ENCODE measurements at regions not wholly inside any gene's neighbourhood (a gene's known extent, or its start where the extent isn't known, plus 50 kb on each side); places are given as distances from the start of the nearest gene placed in this dataset.

DNA sequence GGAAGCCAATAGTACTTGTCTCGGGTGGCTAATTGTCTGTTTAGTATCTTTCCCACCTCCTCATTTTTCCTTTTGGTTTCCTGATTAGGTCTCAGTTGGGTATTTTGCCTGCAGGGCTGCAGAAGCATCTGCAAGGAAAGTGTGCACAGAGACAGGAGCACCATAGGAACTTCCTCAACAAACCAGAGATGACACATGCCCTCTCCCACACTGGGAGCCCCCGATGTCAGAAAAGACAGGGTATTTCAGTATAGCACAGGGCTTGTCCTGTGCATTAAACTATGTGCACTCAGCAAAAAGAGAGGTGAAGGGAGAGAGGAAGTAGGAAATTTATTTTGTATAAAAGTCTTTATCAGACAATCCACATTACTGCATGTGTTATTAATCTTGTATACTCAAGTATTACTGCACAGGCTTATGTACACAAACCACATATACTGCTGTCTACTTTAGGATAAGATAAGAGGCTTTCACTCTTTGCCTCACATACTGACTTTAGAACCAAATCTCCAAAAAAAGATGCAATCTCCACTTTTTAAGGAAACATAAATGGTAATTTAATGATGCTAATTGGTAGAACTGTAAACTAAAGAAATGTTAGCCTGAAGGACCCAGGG lies 501.0 kb downstream of the FOXO1 start:
- in situ Hi-C loops (cut with MboI) = no loop called here
- intact Hi-C loops (cut with micrococcal nuclease) = no loop called here
- Histone ChIP-seq H3K9me3 (replicated peaks; ENCODE audit: control insufficient read depth, insufficient read depth, low read depth, low read length) (no peaks in the 10 kb centered on the region), H4K20me1 (replicated peaks; ENCODE audit: control insufficient read depth, insufficient read depth, low read length) (no peaks in the 10 kb centered on the region), H2AFZ (ENCODE audit: low read depth, low read length) (no peak overlapping the region), H3K4me1 (replicated peaks in 1 of 2; ENCODE audit: control insufficient read depth in 2 of 2, insufficient read depth in 2 of 2, low read length in 2 of 2) (no peaks in the 10 kb centered on the region), H3K4me2 (ENCODE audit: insufficient read depth, low read length) (no peak overlapping the region), H3K9ac (ENCODE audit: insufficient read depth in 1 of 2, low read depth in 2 of 2, low read length in 2 of 2) (no peak overlapping the region), H3K27ac (ENCODE audit: extremely low read depth, low read depth, low read length) (no peak overlapping the region), H3K27me3 (ENCODE audit: control insufficient read depth in 2 of 2, insufficient read depth in 2 of 2, low read length in 2 of 2) (no peaks in the 10 kb centered on the region; a peak in 1 of 5 replicates), H3K4me3 (no peak overlapping the region), H3K36me3 (ENCODE audit: control insufficient read depth, insufficient read depth, low read length) (no peaks in the 10 kb centered on the region), H3K9me1 (ENCODE audit: control insufficient read depth, insufficient read depth, low read length) (no peaks in the 10 kb centered on the region), H3K79me2 (ENCODE audit: control insufficient read depth, insufficient read depth, low read length) (no peaks in the 10 kb centered on the region)
- POLR2A ChIA-PET = no interaction called here
- 0% methylated on average over 2 of the region's 2 CpGs for WGBS (ENCODE audit: insufficient coverage, low coverage, missing lambda C conversion rate)
- CTCF ChIA-PET (ENCODE audit: low intra/inter-chr PET ratio) = no interaction called here
- TF ChIP-seq ZNF583 (CRISPR knock-in tag; IDR thresholded peaks at IDR 0.05) (no peak), PPARD (CRISPR knock-in tag; IDR thresholded peaks at IDR 0.05) (no peak), ZNF12 (CRISPR knock-in tag; IDR thresholded peaks at IDR 0.05) (no peak), ZNF507 (tag; conservative IDR thresholded peaks at IDR 0.05) (no peak), TBP (optimal IDR thresholded peaks at IDR 0.05; ENCODE audit: low read depth, low read length) (no peak), XRCC4 (IDR thresholded peaks at IDR 0.05; ENCODE audit: extremely low read depth, insufficient read depth, insufficient read length) (no peak), DNMT1 (IDR thresholded peaks at IDR 0.05) (no peak), POLR2G (IDR thresholded peaks at IDR 0.05; ENCODE audit: low read depth, low read length) (no peak)
- TF ChIP-seq, protein P1, sequence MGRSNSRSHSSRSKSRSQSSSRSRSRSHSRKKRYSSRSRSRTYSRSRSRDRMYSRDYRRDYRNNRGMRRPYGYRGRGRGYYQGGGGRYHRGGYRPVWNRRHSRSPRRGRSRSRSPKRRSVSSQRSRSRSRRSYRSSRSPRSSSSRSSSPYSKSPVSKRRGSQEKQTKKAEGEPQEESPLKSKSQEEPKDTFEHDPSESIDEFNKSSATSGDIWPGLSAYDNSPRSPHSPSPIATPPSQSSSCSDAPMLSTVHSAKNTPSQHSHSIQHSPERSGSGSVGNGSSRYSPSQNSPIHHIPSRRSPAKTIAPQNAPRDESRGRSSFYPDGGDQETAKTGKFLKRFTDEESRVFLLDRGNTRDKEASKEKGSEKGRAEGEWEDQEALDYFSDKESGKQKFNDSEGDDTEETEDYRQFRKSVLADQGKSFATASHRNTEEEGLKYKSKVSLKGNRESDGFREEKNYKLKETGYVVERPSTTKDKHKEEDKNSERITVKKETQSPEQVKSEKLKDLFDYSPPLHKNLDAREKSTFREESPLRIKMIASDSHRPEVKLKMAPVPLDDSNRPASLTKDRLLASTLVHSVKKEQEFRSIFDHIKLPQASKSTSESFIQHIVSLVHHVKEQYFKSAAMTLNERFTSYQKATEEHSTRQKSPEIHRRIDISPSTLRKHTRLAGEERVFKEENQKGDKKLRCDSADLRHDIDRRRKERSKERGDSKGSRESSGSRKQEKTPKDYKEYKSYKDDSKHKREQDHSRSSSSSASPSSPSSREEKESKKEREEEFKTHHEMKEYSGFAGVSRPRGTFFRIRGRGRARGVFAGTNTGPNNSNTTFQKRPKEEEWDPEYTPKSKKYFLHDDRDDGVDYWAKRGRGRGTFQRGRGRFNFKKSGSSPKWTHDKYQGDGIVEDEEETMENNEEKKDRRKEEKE (IDR thresholded peaks at IDR 0.05; ENCODE audit: borderline replicate concordance in 1 of 2, control insufficient read depth in 1 of 2, low read depth in 2 of 2, low read length in 1 of 2) = no peak
- TF ChIP-seq, protein P2, sequence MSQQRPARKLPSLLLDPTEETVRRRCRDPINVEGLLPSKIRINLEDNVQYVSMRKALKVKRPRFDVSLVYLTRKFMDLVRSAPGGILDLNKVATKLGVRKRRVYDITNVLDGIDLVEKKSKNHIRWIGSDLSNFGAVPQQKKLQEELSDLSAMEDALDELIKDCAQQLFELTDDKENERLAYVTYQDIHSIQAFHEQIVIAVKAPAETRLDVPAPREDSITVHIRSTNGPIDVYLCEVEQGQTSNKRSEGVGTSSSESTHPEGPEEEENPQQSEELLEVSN (IDR thresholded peaks at IDR 0.05; ENCODE audit: borderline replicate concordance in 1 of 2, extremely low read depth in 1 of 2, insufficient read depth in 1 of 2, insufficient read length in 1 of 2, low read depth in 1 of 2, low read length in 1 of 2, poor library complexity in 1 of 2, severe bottlenecking in 1 of 2) = no peak
- TF ChIP-seq, protein P3, sequence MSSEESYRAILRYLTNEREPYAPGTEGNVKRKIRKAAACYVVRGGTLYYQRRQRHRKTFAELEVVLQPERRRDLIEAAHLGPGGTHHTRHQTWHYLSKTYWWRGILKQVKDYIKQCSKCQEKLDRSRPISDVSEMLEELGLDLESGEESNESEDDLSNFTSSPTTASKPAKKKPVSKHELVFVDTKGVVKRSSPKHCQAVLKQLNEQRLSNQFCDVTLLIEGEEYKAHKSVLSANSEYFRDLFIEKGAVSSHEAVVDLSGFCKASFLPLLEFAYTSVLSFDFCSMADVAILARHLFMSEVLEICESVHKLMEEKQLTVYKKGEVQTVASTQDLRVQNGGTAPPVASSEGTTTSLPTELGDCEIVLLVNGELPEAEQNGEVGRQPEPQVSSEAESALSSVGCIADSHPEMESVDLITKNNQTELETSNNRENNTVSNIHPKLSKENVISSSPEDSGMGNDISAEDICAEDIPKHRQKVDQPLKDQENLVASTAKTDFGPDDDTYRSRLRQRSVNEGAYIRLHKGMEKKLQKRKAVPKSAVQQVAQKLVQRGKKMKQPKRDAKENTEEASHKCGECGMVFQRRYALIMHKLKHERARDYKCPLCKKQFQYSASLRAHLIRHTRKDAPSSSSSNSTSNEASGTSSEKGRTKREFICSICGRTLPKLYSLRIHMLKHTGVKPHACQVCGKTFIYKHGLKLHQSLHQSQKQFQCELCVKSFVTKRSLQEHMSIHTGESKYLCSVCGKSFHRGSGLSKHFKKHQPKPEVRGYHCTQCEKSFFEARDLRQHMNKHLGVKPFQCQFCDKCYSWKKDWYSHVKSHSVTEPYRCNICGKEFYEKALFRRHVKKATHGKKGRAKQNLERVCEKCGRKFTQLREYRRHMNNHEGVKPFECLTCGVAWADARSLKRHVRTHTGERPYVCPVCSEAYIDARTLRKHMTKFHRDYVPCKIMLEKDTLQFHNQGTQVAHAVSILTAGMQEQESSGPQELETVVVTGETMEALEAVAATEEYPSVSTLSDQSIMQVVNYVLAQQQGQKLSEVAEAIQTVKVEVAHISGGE (CRISPR knock-in tag; IDR thresholded peaks at IDR 0.05) = no peak
- DNase-seq (ENCODE audit: extremely low read depth in 1 of 4, low spot score in 3 of 4) (no peak), FAIRE-seq (no peak), ATAC-seq (no peak)
- no TSS peak for BruUV-seq (replicated peaks)
